Activated naive CD8-positive, alpha-beta T cell treated with anti-CD3 and anti-CD28 coated beads, Interleukin-2, amount 10 ng/mL, durations not matched to agents 7 days and 5 days (primary cell): ENCODE measurements at regions not wholly inside any gene's neighbourhood (a gene's known extent, or its start where the extent isn't known, plus 50 kb on each side); places are given as distances from the start of the nearest gene placed in this dataset.
A peak's percentile ranks its signal among the peaks of the same experiment; 100 is the strongest.
"Not testable (repeated sequence)": the region's sequence is repeated elsewhere in the genome, so short reads cannot be mapped to it uniquely, and the experiment has no call there.

ENCODE experiments used
- ATAC-seq: fragments of 150-1000 bp; cut with Tn5 transposase; one replicate; pipeline ENCODE4 v1.10.0; 2021; ENCODE audit warnings: low read depth, moderate library complexity
- POLR2A ChIA-PET: fragments of 350-600 bp; sonication (Branson Sonifier 250); formaldehyde crosslinking; loops from one replicate; lab custom pipeline; 2021; ENCODE audit warnings: antibody characterized with exemption; lab: Charles Lee
- DNase-seq: peaks from one replicate; pipeline ENCODE4 v3.0.0; 2021
- H3K27ac Mint-ChIP-seq: one replicate; pipeline ENCODE4 v1.8.0; 2022; ENCODE audit warnings: mild to moderate bottlenecking, mixed read lengths
- H3K27me3 Mint-ChIP-seq: one replicate; pipeline ENCODE4 v1.8.0; 2022; ENCODE audit warnings: mild to moderate bottlenecking, moderate library complexity, mixed read lengths
- H3K36me3 Mint-ChIP-seq: one replicate; pipeline ENCODE4 v1.8.0; 2021; ENCODE audit warnings: mild to moderate bottlenecking, mixed read lengths
- H3K4me1 Mint-ChIP-seq: one replicate; pipeline ENCODE4 v1.8.0; 2021; ENCODE audit warnings: mixed read lengths
- H3K4me3 Mint-ChIP-seq: one replicate; pipeline ENCODE4 v1.8.0; 2022; ENCODE audit warnings: mild to moderate bottlenecking, moderate library complexity, mixed read lengths
- H3K9me3 Mint-ChIP-seq: one replicate; pipeline ENCODE4 v1.8.0; 2021; ENCODE audit warnings: mixed read lengths

DNA sequence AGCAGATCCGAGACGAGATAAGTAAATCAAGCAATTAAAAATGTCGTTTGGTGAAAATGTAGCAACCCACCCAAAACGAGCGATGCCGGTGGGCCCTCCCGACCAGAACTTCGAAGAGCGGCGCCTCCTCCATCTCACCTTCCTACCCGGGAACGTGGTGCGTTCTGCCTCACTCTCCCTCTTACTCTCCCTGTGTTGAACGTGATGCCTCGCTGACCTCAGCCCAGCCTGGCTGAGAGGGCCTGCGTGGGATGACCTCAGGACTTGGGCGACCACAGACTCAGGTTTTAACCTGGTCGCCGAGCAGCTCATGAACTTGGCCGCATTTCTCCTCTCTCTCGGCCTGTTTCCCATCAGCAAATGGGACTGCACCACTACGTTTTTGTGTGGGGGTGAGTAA is 69.7 kb upstream of the RPL38 start:
- POLR2A ChIA-PET, result no interaction called here
- Mint-ChIP-seq H3K36me3 (no peaks in the 10 kb centered on the region), H3K9me3 (no peaks in the 10 kb centered on the region), H3K4me1 (no peaks in the 10 kb centered on the region), H3K27me3 (peaks cover 15% of the 10 kb centered on the region), H3K27ac (no peak overlapping the region), H3K4me3 (no peak overlapping the region)
- no peak for ATAC-seq
- no peak for DNase-seq

DNA sequence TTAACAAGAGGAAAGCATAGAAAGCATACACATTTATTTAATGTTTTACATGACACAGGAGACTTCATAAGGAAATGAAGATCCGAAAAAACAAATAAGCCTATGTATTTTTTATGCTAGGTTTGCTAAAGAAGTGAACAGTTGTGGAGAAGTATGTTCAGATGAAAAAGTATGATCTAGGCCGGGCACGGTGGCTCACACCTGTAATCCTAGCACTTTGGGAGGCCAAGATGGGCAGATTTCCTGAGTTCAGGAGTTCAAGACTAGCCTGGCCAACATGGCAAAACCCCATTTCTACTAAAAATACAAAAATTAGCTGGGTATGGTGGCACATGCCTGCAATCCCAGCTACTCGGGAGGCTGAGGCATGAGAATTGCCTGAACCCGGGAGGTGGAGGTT is 69.2 kb upstream of the RPL38 start:
- H3K36me3 Mint-ChIP-seq, POLR2A ChIA-PET, H3K9me3 Mint-ChIP-seq, ATAC-seq, H3K4me1 Mint-ChIP-seq, H3K27ac Mint-ChIP-seq, H3K4me3 Mint-ChIP-seq, DNase-seq: not testable (repeated sequence)
- H3K27me3 Mint-ChIP-seq, result peaks cover 15% of the 10 kb centered on the region

DNA sequence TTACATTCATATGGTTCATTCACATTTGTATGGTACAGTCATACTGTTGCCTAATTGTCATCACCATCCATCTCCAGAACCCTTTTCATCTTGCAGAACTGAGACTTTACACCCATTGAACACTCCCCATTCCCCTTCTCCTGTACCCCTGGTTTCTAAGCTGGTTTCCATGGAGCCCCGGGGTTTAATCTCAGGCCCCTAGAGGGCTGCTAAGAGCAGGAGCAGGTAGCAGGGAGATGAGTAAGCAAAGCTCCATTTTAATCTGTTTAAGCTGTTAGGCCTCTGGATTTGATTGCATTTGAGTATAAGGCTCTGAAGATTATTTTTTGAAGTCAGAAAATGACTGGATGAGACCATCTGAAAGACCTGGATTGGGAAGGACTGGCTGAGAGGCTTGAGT is 68.5 kb upstream of the RPL38 start:
- DNase-seq (no peak), ATAC-seq (no peak)
- Mint-ChIP-seq H3K9me3 (no peaks in the 10 kb centered on the region), H3K27me3 (peaks cover 15% of the 10 kb centered on the region), H3K4me1 (no peaks in the 10 kb centered on the region), H3K4me3 (no peak overlapping the region), H3K27ac (no peak overlapping the region), H3K36me3 (no peaks in the 10 kb centered on the region)
- POLR2A ChIA-PET, result no interaction called here

DNA sequence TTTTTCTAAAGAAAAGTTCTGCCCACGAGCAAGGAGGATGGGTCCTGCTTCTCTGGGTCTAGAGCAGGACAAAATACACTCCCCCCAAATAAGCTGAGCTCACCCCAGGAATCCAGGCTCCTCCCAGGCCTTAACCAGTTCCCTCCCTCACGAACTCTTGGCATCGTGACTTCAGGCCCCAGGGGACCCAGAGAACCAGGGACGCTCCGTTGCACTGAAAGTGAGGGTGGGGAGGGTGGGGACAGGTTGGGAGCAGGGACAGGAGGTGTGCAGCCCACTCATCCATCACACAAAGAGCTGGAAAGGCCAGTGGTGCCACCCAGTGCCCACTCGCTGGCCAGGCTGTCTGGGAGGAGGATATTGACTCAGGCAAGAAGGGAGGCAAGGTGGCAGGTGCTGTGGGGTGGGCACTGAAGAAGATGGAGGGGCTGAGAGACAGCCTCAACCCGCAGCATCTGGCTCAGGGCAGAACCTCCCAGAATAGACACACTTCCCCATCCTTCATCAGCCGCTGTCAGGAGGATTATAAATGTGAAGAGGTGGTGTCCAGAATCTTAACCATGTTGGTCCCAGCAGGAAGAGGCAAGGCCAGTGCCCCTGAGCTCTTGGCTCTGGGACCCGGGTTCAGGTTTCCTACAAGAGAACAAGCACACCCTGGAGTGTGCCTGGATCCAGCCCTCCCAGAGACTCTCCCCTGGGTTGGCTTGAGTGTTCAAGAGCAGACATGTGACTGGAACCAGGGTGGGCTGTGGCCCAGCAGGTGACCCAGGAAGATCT is 67.9 kb upstream of the RPL38 start:
- DNase-seq (no peak), ATAC-seq (no peak)
- H3K36me3 Mint-ChIP-seq, result no peaks in the 10 kb centered on the region
- H3K9me3 Mint-ChIP-seq, result no peaks in the 10 kb centered on the region
- H3K4me1 Mint-ChIP-seq, result no peaks in the 10 kb centered on the region
- no peak overlapping the region for H3K27ac Mint-ChIP-seq
- no peak overlapping the region for H3K4me3 Mint-ChIP-seq
- POLR2A ChIA-PET, result no interaction called here
- H3K27me3 Mint-ChIP-seq, result peaks cover 15% of the 10 kb centered on the region

DNA sequence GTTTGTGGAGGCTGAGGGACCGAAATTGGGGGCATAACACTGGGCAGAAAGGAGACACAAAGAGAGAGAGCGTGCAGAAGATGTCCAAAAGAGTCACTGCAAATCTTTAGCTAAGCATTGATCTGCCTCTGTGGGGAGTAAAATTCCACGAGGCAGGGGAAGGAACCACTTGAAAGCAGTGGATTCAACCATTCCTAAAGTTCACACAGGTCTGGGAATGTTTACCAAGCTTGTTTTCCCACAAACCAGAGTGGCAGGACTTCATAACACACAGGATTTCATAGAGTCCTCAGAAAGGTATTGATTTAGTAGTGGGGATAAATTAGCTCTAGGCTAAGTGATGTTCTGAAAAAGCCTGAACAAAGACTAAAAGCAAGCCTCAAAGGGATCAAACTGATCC is 66.1 kb upstream of the RPL38 start:
- H3K9me3 Mint-ChIP-seq, result peaks cover under 1% of the 10 kb centered on the region
- peaks cover 10% of the 10 kb centered on the region for H3K27me3 Mint-ChIP-seq
- H3K36me3 Mint-ChIP-seq, result no peaks in the 10 kb centered on the region
- POLR2A ChIA-PET, result no interaction called here
- no peaks in the 10 kb centered on the region for H3K4me1 Mint-ChIP-seq
- H3K27ac Mint-ChIP-seq, result no peak overlapping the region
- no peak overlapping the region for H3K4me3 Mint-ChIP-seq
- ATAC-seq (no peak), DNase-seq (no peak)

DNA sequence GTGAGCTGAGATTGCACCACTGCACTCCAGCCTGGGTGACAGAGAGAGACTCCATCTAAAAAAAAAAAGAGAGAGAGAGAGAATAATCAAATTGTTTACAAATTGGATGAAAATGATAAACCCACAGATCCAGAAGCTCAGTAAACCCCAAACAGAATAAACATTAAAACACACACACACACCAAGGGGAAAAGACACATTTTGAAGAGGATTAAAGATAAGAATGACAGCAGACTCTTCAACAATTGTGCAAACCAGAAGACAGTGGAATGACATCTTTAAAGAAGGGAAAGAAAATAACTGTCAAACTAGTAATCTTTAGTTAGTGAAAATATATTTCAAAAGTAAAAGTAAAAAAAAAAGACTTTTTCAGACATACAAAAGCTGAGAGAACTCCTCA is 64.4 kb upstream of the RPL38 start:
- peaks cover 9% of the 10 kb centered on the region for H3K9me3 Mint-ChIP-seq
- no peak overlapping the region for H3K27ac Mint-ChIP-seq
- POLR2A ChIA-PET, result no interaction called here
- no peaks in the 10 kb centered on the region for H3K36me3 Mint-ChIP-seq
- no peak overlapping the region for H3K4me3 Mint-ChIP-seq
- DNase-seq (no peak), ATAC-seq (no peak)
- no peaks in the 10 kb centered on the region for H3K4me1 Mint-ChIP-seq
- peaks cover 6% of the 10 kb centered on the region for H3K27me3 Mint-ChIP-seq

DNA sequence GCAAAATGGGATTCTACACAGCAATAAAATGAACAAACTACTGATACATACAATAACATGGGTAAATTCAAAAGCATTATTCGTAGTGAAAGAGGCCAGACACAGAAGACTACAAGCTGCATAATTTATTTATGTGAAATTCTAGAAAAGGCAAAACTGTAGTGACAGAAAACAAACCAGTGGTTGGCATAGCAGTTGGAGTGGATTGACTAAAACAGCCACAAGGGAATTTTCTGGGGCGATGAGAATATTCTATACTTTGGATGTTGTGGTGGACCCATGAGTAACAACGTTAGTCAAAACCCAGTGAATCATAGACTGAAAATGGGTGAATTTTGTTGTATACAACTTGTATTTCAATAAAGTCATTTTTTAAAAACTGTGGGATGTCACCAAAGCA is 63.2 kb upstream of the RPL38 start:
- H3K27me3 Mint-ChIP-seq, result peaks cover 6% of the 10 kb centered on the region
- DNase-seq (no peak), ATAC-seq (no peak)
- no peaks in the 10 kb centered on the region for H3K4me1 Mint-ChIP-seq
- POLR2A ChIA-PET, result no interaction called here
- peaks cover 11% of the 10 kb centered on the region for H3K9me3 Mint-ChIP-seq
- no peak overlapping the region for H3K4me3 Mint-ChIP-seq
- no peaks in the 10 kb centered on the region for H3K36me3 Mint-ChIP-seq
- no peak overlapping the region for H3K27ac Mint-ChIP-seq

DNA sequence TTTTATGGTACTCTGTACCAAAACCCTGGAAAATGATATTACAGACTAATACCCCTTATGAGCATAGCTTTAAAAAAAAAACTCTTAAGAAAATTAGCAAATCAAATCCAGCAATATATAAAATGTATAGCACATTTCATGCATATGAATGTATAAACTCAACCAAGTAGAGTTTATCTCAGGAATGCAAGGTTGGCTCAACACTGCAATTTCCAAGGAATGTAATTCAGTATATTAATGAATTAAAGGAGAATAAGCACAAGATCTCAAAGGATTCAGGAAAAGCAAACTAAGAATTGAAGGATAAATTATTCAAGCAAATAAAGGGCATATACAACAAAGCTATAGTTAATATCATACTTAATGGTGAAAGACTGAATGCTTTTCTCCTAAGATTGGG is 61.9 kb upstream of the RPL38 start:
- Mint-ChIP-seq H3K9me3 (peaks cover 11% of the 10 kb centered on the region), H3K27ac (no peak overlapping the region), H3K27me3 (peaks cover 6% of the 10 kb centered on the region), H3K4me1 (no peaks in the 10 kb centered on the region), H3K36me3 (no peaks in the 10 kb centered on the region), H3K4me3 (no peak overlapping the region)
- DNase-seq (no peak), ATAC-seq (no peak)
- POLR2A ChIA-PET, result no interaction called here

DNA sequence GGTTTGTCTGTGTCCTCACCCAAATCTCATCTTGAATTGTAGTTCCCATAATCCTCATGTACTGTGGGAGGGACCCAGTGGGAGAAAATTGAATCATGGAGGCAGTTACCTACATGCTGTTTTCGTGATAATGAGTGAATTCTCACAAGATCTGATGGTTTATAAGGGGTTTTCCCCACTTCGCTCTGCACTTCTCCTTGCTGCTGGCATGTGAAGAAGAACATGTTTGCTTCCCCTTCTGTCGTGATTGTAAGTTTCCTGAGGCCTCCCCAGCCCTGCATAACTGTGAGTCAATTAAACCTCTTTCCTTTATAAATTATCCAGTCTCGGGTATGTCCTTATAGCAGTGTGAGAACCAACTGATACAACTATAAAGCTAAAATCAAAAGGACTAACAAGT is 60.2 kb upstream of the RPL38 start:
- DNase-seq, ATAC-seq, H3K27ac Mint-ChIP-seq, H3K4me3 Mint-ChIP-seq, H3K36me3 Mint-ChIP-seq, H3K27me3 Mint-ChIP-seq, POLR2A ChIA-PET, H3K4me1 Mint-ChIP-seq: not testable (repeated sequence)
- peaks cover 13% of the 10 kb centered on the region for H3K9me3 Mint-ChIP-seq

DNA sequence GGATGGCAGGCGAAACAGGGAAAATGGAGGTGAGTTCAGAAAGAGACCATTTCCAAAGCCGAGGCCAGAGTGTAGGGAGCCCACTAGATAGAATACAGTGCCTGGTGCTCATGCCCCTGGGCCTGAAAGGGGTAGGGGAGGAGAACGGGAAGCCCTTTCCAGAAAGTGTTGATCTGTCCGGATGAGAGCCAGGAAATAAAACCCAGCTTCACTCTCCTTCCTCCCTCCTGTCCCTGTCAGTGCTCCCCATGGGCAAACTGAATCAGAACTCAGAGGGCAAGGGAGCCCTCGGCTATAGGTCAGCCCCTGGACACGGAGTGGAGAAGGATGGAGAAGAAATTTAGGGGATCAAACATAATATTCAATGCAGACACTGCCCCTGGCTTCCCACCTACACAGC is 57.7 kb upstream of the RPL38 start:
- no peaks in the 10 kb centered on the region for H3K36me3 Mint-ChIP-seq
- POLR2A ChIA-PET, result no interaction called here
- ATAC-seq (no peak), DNase-seq (no peak)
- H3K4me3 Mint-ChIP-seq, result no peak overlapping the region
- H3K4me1 Mint-ChIP-seq, result no peaks in the 10 kb centered on the region
- peaks cover 15% of the 10 kb centered on the region for H3K9me3 Mint-ChIP-seq
- H3K27ac Mint-ChIP-seq, result no peak overlapping the region
- H3K27me3 Mint-ChIP-seq, result peaks cover 11% of the 10 kb centered on the region

DNA sequence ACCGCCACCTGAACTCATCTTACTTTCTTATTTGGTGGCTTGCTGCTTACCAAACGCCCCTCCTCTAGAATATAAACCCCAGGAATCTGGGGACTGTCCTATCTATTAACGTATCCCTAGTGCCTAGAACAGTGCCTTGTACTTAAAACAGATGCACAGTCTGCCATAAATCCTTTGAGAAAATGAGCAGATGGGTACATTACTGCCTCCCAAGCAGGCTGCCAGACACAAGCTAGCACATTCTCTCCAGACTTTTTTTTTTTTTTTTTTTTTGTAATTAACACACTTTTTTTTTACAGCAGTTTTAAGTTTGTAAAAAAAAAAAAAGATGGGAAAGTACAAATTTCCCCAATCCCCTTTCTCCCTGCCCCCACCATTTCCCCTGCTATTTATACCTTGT is 57.3 kb upstream of the RPL38 start:
- Mint-ChIP-seq H3K4me3 (no peak overlapping the region), H3K36me3 (no peaks in the 10 kb centered on the region), H3K9me3 (peaks cover 15% of the 10 kb centered on the region), H3K27me3 (peaks cover 11% of the 10 kb centered on the region), H3K4me1 (no peaks in the 10 kb centered on the region), H3K27ac (no peak overlapping the region)
- POLR2A ChIA-PET, result no interaction called here
- DNase-seq (no peak), ATAC-seq (no peak)

DNA sequence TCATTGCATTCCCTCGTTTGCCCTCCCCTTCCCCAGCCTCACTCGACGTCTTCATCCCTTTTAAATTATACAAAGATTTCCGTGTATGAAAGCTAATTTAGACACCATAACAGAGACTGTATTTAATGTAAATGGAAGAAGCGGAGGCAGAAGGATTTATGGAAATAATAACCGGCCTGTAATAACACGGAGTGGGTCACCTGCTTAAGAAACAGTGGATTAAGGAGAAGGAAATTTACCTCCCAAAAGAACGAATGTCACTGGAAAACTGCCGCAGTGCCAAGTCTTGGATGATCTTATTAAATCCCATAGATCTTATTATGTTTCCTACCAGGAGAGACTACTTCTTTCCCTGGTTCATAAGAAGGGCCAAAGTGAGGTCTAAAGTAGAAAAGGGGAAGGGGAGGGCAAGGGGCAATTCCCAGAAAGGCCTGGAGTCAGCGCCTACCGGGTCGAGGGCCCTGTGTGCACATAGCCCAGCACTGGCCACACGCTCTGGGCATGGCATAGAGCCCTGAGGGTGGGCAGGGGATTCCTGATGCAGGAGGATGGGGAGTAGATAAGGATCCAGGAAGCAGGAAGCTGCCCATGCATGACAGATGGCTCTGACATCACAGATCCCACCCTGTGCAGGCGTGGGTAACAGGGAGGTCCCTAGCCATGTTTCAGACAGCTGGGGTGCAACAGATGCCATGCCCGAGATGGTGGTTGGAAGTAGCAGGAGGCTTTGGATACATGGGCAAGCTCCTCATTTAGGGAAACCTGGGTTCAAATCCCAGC is 56.2 kb upstream of the RPL38 start:
- no peak overlapping the region for H3K4me3 Mint-ChIP-seq
- DNase-seq, result no peak
- peaks cover 15% of the 10 kb centered on the region for H3K9me3 Mint-ChIP-seq
- H3K27ac Mint-ChIP-seq, result no peak overlapping the region
- H3K4me1 Mint-ChIP-seq, result no peaks in the 10 kb centered on the region
- peaks cover 14% of the 10 kb centered on the region for H3K27me3 Mint-ChIP-seq
- ATAC-seq, result no peak
- no peaks in the 10 kb centered on the region for H3K36me3 Mint-ChIP-seq
- POLR2A ChIA-PET, result no interaction called here

DNA sequence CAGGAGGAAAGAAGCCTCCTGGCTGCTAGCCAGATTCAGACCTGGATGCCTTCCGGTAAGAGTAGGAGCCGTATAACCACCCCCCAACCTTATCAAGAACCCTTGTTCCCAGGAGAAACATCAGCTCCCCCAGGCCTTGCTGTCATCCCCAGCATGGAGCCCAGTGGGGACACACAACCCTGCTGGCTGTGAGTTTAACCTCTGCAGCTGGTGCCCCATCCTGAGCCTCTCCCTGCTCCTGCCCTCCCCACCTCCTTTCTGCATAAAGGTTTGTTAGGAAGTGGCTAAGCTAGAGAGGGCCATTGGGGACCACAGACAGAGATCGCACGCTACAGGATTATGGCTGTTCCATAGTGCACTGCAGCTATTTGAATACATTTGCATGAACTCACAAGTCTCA is 55.5 kb upstream of the RPL38 start:
- DNase-seq, result no peak
- no peaks in the 10 kb centered on the region for H3K36me3 Mint-ChIP-seq
- peaks cover 10% of the 10 kb centered on the region for H3K9me3 Mint-ChIP-seq
- no peaks in the 10 kb centered on the region for H3K4me1 Mint-ChIP-seq
- H3K27me3 Mint-ChIP-seq, result peaks cover 16% of the 10 kb centered on the region
- ATAC-seq, result no peak
- POLR2A ChIA-PET, result no interaction called here
- no peak overlapping the region for H3K4me3 Mint-ChIP-seq
- H3K27ac Mint-ChIP-seq, result no peak overlapping the region

DNA sequence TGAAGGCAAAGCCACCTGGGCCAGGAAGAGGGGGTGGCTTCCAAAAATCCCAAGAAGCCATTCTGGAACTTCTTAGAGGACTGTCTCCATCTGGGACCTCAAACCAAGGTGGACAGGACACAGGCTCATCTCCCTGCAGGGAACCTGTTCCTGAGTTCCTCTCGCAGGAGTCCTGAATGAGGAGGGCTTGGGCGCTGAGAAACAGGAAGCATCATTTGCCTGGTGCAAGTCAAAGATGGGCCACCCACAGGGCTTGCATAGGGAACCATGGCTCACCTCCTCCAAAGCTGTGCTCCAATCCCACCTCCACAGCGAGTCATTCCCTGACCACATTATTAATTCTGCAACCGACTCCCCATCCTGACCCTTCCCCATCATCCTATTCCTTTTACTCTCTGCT is 55.0 kb upstream of the RPL38 start:
- POLR2A ChIA-PET, result no interaction called here
- Mint-ChIP-seq H3K27ac (peak overlapping the region; percentile 13), H3K4me1 (no peaks in the 10 kb centered on the region), H3K27me3 (peaks cover 16% of the 10 kb centered on the region), H3K36me3 (no peaks in the 10 kb centered on the region), H3K4me3 (no peak overlapping the region), H3K9me3 (peaks cover 9% of the 10 kb centered on the region)
- ATAC-seq (no peak), DNase-seq (no peak)
